Testis (tissue), 2 donors: ENCODE measurements at regions not wholly inside any gene's neighbourhood (a gene's known extent, or its start where the extent isn't known, plus 50 kb on each side); places are given as distances from the start of the nearest gene placed in this dataset.

Source experiments
- DNase-seq: peaks from one replicate; pipeline ENCODE4 v3.0.0-alpha.2; 2019
- H3K27ac ChIP-seq, 2 donors: fragments of 200-600 bp; sonication (generic); one replicate each; pipeline ENCODE4 v1.5.1; 2019
- H3K27me3 ChIP-seq: fragments of 200-600 bp; sonication (generic); one replicate; pipeline ENCODE4 v1.5.1; 2019
- H3K36me3 ChIP-seq: fragments of 200-600 bp; sonication (generic); one replicate; pipeline ENCODE4 v1.5.1; 2017; ENCODE audit warnings: low read depth; ENCODE audit errors: missing control alignments
- H3K4me1 ChIP-seq: fragments of 200-600 bp; sonication (generic); one replicate; pipeline ENCODE4 v1.5.1; 2019
- H3K4me3 ChIP-seq, 2 donors: fragments of 200-600 bp; sonication (generic); one replicate each; pipeline ENCODE4 v1.5.1; 2017 to 2019
- H3K9me3 ChIP-seq: fragments of 200-600 bp; sonication (generic); one replicate; pipeline ENCODE4 v1.5.1; 2017
- CTCF ChIP-seq, 3 experiments: fragments of 450-650 bp in 2 of 3; fragments of 200-600 bp in 1 of 3; sonication (generic) in 1 of 3; IDR thresholded peaks; one replicate each; pipeline ENCODE4 v1.5.1; 2016 to 2019; ENCODE audit warnings: antibody characterized with exemption in 3 of 3, mild to moderate bottlenecking in 2 of 3, moderate library complexity in 1 of 3
- POLR2A ChIP-seq: fragments of 450-650 bp; IDR thresholded peaks from one replicate; pipeline ENCODE4 v1.6.1; 2017; ENCODE audit warnings: antibody characterized with exemption, mild to moderate bottlenecking, moderate library complexity
- WGBS, 2 donors: methylation state at CpG; one replicate each; pipeline ENCODE4 v1.1.5; 2018; 5-methylcytosine and 5-hydroxymethylcytosine counted together
- intact Hi-C: fragments of 100-400 bp; cut with DNase I; formaldehyde crosslinking; loops from one replicate; pipeline ENCODE4 v1.15.1; 2023; ENCODE audit warnings: low total_unique reads

GRCh38 chr20:48301189-48301588, 515.9 kb upstream of the SULF2 start:
- no peak for TF ChIP-seq CTCF (IDR thresholded peaks at IDR 0.05)
- TF ChIP-seq POLR2A = no peak
- no peak overlapping the region for H3K4me3 ChIP-seq
- H3K27me3 ChIP-seq = no peaks in the 10 kb centered on the region
- intact Hi-C loops = no loop called here
- DNase-seq = no peak
- no peaks in the 10 kb centered on the region for H3K9me3 ChIP-seq
- WGBS, 2 donors = 91 to 92% methylated on average over 3 of the region's 3 CpGs
- H3K4me1 ChIP-seq = peaks cover 1% of the 10 kb centered on the region
- H3K36me3 ChIP-seq = no peaks in the 10 kb centered on the region
- H3K27ac ChIP-seq = no peak overlapping the region

GRCh38 chr20:48300529-48300928, 515.2 kb upstream of the SULF2 start:
- intact Hi-C loops = no loop called here
- Histone ChIP-seq H3K9me3 (no peaks in the 10 kb centered on the region), H3K4me1 (peaks cover 6% of the 10 kb centered on the region), H3K4me3 (no peak overlapping the region), H3K36me3 (no peaks in the 10 kb centered on the region), H3K27me3 (no peaks in the 10 kb centered on the region), H3K27ac (no peak overlapping the region)
- no peak for DNase-seq
- no peak for TF ChIP-seq CTCF (IDR thresholded peaks at IDR 0.05)
- TF ChIP-seq POLR2A = no peak
- WGBS, 2 donors = 93 to 96% methylated on average over 1 of the region's 1 CpG

GRCh38 chr20:48298851-48299484, 513.7 kb upstream of the SULF2 start:
- no peak overlapping the region for H3K27ac ChIP-seq
- intact Hi-C loops = no loop called here
- no peaks in the 10 kb centered on the region for H3K9me3 ChIP-seq
- no peak for DNase-seq
- no peak for TF ChIP-seq CTCF (IDR thresholded peaks at IDR 0.05)
- TF ChIP-seq POLR2A = no peak
- WGBS, 2 donors = 86 to 89% methylated on average over 7 of the region's 7 CpGs
- H3K4me3 ChIP-seq = no peak overlapping the region
- H3K36me3 ChIP-seq = no peaks in the 10 kb centered on the region
- H3K27me3 ChIP-seq = no peaks in the 10 kb centered on the region
- peaks cover 15% of the 10 kb centered on the region for H3K4me1 ChIP-seq

DNA sequence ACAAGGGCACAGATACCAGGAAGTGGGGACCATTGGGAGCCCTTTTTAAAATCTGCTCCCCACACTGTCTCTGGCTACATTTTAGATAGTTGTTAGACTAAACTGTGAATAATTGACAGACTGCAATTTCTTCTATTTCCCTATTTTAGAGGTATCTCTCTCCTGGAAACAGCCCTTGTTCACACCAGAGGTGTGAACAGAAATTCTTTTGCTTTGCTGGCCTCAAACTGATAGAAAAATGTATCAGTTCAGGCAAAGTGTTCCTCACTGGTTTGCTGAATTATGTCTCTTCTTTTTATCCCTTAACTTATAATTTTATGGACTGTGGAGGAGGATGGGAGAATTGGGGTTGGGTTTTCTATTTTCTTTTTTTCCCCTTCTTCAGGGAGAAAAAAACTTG, 513.2 kb upstream of the SULF2 start:
- DNase-seq = no peak
- TF ChIP-seq CTCF (IDR thresholded peaks at IDR 0.05) (no peak), POLR2A (no peak)
- intact Hi-C loops = no loop called here
- no peak overlapping the region for H3K27ac ChIP-seq
- H3K27me3 ChIP-seq = no peaks in the 10 kb centered on the region
- no peaks in the 10 kb centered on the region for H3K9me3 ChIP-seq
- H3K36me3 ChIP-seq = no peaks in the 10 kb centered on the region
- peaks cover 15% of the 10 kb centered on the region for H3K4me1 ChIP-seq
- no peak overlapping the region for H3K4me3 ChIP-seq

GRCh38 chr20:48295966-48296421, 510.7 kb upstream of the SULF2 start:
- no peak for TF ChIP-seq CTCF (IDR thresholded peaks at IDR 0.05)
- TF ChIP-seq POLR2A = no peak
- 46 to 55% methylated on average over 6 of the region's 6 CpGs for WGBS, 2 donors
- H3K36me3 ChIP-seq = no peaks in the 10 kb centered on the region
- H3K27me3 ChIP-seq = no peaks in the 10 kb centered on the region
- no peak overlapping the region for H3K4me3 ChIP-seq
- H3K9me3 ChIP-seq = no peaks in the 10 kb centered on the region
- peak overlapping the region in 1 of 2 donors; percentile 55 for H3K27ac ChIP-seq
- no peak for DNase-seq
- H3K4me1 ChIP-seq = peaks cover 15% of the 10 kb centered on the region
- intact Hi-C loops = no loop called here
